ENCODE measurements at regions not wholly inside any gene's neighbourhood (a gene's known extent, or its start where the extent isn't known, plus 50 kb on each side); places are given as distances from the start of the nearest gene placed in this dataset.

DNA sequence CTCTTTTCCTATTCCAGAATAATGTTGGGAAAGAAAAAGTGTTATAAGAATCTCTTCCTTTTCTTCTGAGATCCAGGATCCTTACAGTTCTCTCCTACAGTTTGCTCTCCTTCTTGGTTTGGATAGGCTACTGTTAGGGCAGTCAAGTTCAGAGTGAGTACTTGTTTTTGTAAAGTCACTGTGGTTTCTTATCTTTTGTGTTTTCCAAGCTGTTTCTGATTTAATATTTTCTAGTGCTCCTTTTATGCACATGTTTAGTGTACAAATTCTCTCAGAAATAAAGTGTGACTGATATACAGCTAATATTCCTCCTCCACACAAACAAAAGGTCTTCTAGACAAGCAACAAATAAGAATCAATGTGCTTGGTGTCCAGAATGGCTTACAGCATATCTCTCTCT lies 107.7 kb downstream of the BACH1 start:
- Histone ChIP-seq H3K36me3 (ENCODE audit: control insufficient read depth in 1 of 2, insufficient read depth in 2 of 2, low read length in 2 of 2) (peaks cover 0 to 1% of the 10 kb centered on the region in 2 experiments), H4K8ac (ENCODE audit: low read depth, low read length) (no peak overlapping the region), H3K18ac (ENCODE audit: low read length) (no peak overlapping the region), H2AK5ac (ENCODE audit: low read length) (no peak overlapping the region), H3K4me1 (ENCODE audit: control insufficient read depth in 1 of 2, insufficient read depth in 2 of 2, low read length in 2 of 2) (peaks cover 0 to 6% of the 10 kb centered on the region in 2 experiments), H3K27me3 (ENCODE audit: insufficient read depth, low read length) (no peaks in the 10 kb centered on the region), H3K9me3 (ENCODE audit: insufficient read depth, low read depth, low read length) (peaks cover 5% of the 10 kb centered on the region), H2BK12ac (ENCODE audit: low read length) (no peak overlapping the region), H3K9ac (ENCODE audit: low read length) (no peak overlapping the region), H2AFZ (ENCODE audit: insufficient read depth, low read length, poor library complexity) (no peak overlapping the region), H3K4me3 (ENCODE audit: low read depth, low read length) (no peak overlapping the region), H3K14ac (ENCODE audit: low read length) (no peak overlapping the region), H3K4me2 (ENCODE audit: low read length) (no peak overlapping the region), H3K79me2 (ENCODE audit: control insufficient read depth, insufficient read depth, low read length, poor library complexity) (no peaks in the 10 kb centered on the region), H3K23ac (ENCODE audit: low read length) (no peak overlapping the region), H3K79me1 (ENCODE audit: low read length) (peaks cover 10% of the 10 kb centered on the region), H4K12ac (ENCODE audit: low read depth, low read length) (no peak overlapping the region), H3K27ac (ENCODE audit: low read depth, low read length) (no peak overlapping the region), H2BK120ac (ENCODE audit: insufficient read depth, low read length, poor library complexity) (no peak overlapping the region), H2BK5ac (ENCODE audit: low read depth, low read length, poor library complexity) (no peak overlapping the region), H3K4ac (ENCODE audit: low read depth, low read length) (no peak overlapping the region), H4K91ac (ENCODE audit: low read depth, low read length) (no peak overlapping the region)
- DNase-seq: no peak

DNA sequence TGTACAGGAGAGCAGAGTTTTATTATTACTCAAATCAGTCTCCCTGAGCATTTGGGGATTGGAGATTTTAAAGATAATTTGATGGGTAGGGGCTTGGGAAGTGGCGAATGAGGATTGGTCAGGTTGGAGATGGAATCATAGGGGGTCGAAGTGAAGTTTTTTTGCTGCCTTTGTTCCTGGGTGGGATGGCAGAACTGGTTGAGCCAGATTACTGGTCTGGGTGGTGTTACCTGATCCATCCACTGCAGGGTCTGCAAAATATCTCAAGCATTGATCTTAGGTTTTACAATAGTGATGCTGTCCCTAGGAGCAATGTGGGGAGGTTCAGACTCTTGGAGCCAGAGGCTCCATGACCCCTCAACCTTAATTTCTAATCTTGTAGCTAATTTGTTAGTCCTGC lies 108.8 kb downstream of the BACH1 start:
- Histone ChIP-seq H3K4me2 (ENCODE audit: low read length) (no peak overlapping the region), H3K4ac (ENCODE audit: low read depth, low read length) (no peak overlapping the region), H3K4me1 (ENCODE audit: control insufficient read depth in 1 of 2, insufficient read depth in 2 of 2, low read length in 2 of 2) (peaks cover 0 to 6% of the 10 kb centered on the region in 2 experiments), H3K23ac (ENCODE audit: low read length) (no peak overlapping the region), H2BK12ac (ENCODE audit: low read length) (no peak overlapping the region), H3K4me3 (ENCODE audit: low read depth, low read length) (no peak overlapping the region), H3K79me2 (ENCODE audit: control insufficient read depth, insufficient read depth, low read length, poor library complexity) (no peaks in the 10 kb centered on the region), H3K79me1 (ENCODE audit: low read length) (peaks cover 10% of the 10 kb centered on the region), H3K36me3 (ENCODE audit: control insufficient read depth in 1 of 2, insufficient read depth in 2 of 2, low read length in 2 of 2) (peaks cover 0 to 3% of the 10 kb centered on the region in 2 experiments), H4K12ac (ENCODE audit: low read depth, low read length) (no peak overlapping the region), H4K91ac (ENCODE audit: low read depth, low read length) (no peak overlapping the region), H3K27me3 (ENCODE audit: insufficient read depth, low read length) (no peaks in the 10 kb centered on the region), H2AK5ac (ENCODE audit: low read length) (no peak overlapping the region), H3K27ac (ENCODE audit: low read depth, low read length) (peak overlapping the region; percentile 85), H2BK5ac (ENCODE audit: low read depth, low read length, poor library complexity) (no peak overlapping the region), H2BK120ac (ENCODE audit: insufficient read depth, low read length, poor library complexity) (no peak overlapping the region), H3K9ac (ENCODE audit: low read length) (no peak overlapping the region), H3K18ac (ENCODE audit: low read length) (no peak overlapping the region), H4K8ac (ENCODE audit: low read depth, low read length) (no peak overlapping the region), H2AFZ (ENCODE audit: insufficient read depth, low read length, poor library complexity) (no peak overlapping the region), H3K9me3 (ENCODE audit: insufficient read depth, low read depth, low read length) (peaks cover 5% of the 10 kb centered on the region), H3K14ac (ENCODE audit: low read length) (no peak overlapping the region)
- WGBS (ENCODE audit: extremely low coverage, insufficient coverage, insufficient read length): 100% methylated on average over 1 of the region's 2 CpGs
- DNase-seq: no peak

DNA sequence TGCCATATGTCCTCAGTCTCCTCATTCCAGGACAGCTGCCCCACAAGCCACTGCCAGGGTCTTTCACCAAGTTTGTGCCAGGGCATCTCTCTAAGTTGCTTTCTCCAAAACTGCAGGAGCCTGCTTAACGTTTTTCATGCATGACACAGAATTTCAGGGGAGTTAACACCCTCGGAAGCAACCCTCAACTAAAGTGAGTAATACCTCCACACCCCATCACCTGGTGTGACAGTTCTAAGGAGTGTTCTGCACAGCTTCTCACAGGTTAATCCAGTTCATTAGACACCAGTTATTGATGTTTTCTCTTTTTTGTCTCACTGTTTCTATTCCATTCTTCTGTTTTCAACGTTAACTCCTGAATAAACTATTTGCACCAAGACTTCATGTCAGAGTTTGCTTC lies 115.0 kb downstream of the BACH1 start:
- no peak overlapping the region for H3K18ac ChIP-seq (ENCODE audit: low read length)
- H3K36me3 ChIP-seq (ENCODE audit: control insufficient read depth in 1 of 2, insufficient read depth in 2 of 2, low read length in 2 of 2): peaks cover 0 to 2% of the 10 kb centered on the region in 2 experiments
- no peak overlapping the region for H3K9ac ChIP-seq (ENCODE audit: low read length)
- no peak overlapping the region for H4K12ac ChIP-seq (ENCODE audit: low read depth, low read length)
- no peaks in the 10 kb centered on the region for H3K27me3 ChIP-seq (ENCODE audit: insufficient read depth, low read length)
- DNase-seq: no peak
- H2AFZ ChIP-seq (ENCODE audit: insufficient read depth, low read length, poor library complexity): no peak overlapping the region
- H2AK5ac ChIP-seq (ENCODE audit: low read length): no peak overlapping the region
- no peak overlapping the region for H4K8ac ChIP-seq (ENCODE audit: low read depth, low read length)
- H4K91ac ChIP-seq (ENCODE audit: low read depth, low read length): no peak overlapping the region
- no peak overlapping the region for H2BK5ac ChIP-seq (ENCODE audit: low read depth, low read length, poor library complexity)
- no peak overlapping the region for H3K27ac ChIP-seq (ENCODE audit: low read depth, low read length)
- no peak overlapping the region for H3K23ac ChIP-seq (ENCODE audit: low read length)
- H3K4me2 ChIP-seq (ENCODE audit: low read length): no peak overlapping the region
- H2BK12ac ChIP-seq (ENCODE audit: low read length): no peak overlapping the region
- no peak overlapping the region for H3K4me3 ChIP-seq (ENCODE audit: low read depth, low read length)
- H2BK120ac ChIP-seq (ENCODE audit: insufficient read depth, low read length, poor library complexity): no peak overlapping the region
- H3K14ac ChIP-seq (ENCODE audit: low read length): no peak overlapping the region
- H3K79me2 ChIP-seq (ENCODE audit: control insufficient read depth, insufficient read depth, low read length, poor library complexity): no peaks in the 10 kb centered on the region
- H3K4ac ChIP-seq (ENCODE audit: low read depth, low read length): no peak overlapping the region
- H3K79me1 ChIP-seq (ENCODE audit: low read length): no peaks in the 10 kb centered on the region
- no peaks in the 10 kb centered on the region for H3K9me3 ChIP-seq (ENCODE audit: insufficient read depth, low read depth, low read length)
- no peaks in the 10 kb centered on the region for H3K4me1 ChIP-seq (ENCODE audit: control insufficient read depth in 1 of 2, insufficient read depth in 2 of 2, low read length in 2 of 2)
- WGBS (ENCODE audit: extremely low coverage, insufficient coverage, insufficient read length): no CpG with 5 or more reads among the region's 3 CpGs

DNA sequence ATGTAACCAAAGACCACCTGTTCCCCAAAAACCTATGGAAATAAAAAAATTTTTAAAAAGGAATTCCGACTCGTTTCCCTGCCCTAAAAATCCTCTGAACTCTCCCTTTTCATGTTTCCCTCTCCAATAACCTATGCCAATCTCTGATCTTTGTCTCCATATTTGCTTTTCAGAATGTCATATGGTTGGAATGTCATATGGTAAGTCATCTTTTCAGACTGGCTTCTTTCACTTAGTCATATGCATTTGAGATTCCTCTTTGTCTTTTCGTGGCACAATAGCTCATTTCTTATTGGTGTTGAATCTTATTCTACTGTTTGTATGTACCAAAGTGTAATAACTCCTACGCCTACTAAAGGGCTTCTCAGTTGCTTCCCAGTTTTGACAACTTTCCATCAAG lies 117.5 kb downstream of the BACH1 start:
- Histone ChIP-seq H3K4me2 (ENCODE audit: low read length) (no peak overlapping the region), H3K79me2 (ENCODE audit: control insufficient read depth, insufficient read depth, low read length, poor library complexity) (no peaks in the 10 kb centered on the region), H2AK5ac (ENCODE audit: low read length) (no peak overlapping the region), H3K9me3 (ENCODE audit: insufficient read depth, low read depth, low read length) (no peaks in the 10 kb centered on the region), H3K4me3 (ENCODE audit: low read depth, low read length) (no peak overlapping the region), H3K36me3 (ENCODE audit: control insufficient read depth in 1 of 2, insufficient read depth in 2 of 2, low read length in 2 of 2) (peaks cover 0 to 2% of the 10 kb centered on the region in 2 experiments), H2BK5ac (ENCODE audit: low read depth, low read length, poor library complexity) (no peak overlapping the region), H3K14ac (ENCODE audit: low read length) (no peak overlapping the region), H3K79me1 (ENCODE audit: low read length) (no peaks in the 10 kb centered on the region), H3K27ac (ENCODE audit: low read depth, low read length) (no peak overlapping the region), H3K23ac (ENCODE audit: low read length) (no peak overlapping the region), H2BK12ac (ENCODE audit: low read length) (no peak overlapping the region), H4K8ac (ENCODE audit: low read depth, low read length) (no peak overlapping the region), H4K91ac (ENCODE audit: low read depth, low read length) (no peak overlapping the region), H3K27me3 (ENCODE audit: insufficient read depth, low read length) (no peaks in the 10 kb centered on the region), H3K18ac (ENCODE audit: low read length) (no peak overlapping the region), H4K12ac (ENCODE audit: low read depth, low read length) (no peak overlapping the region), H3K4ac (ENCODE audit: low read depth, low read length) (no peak overlapping the region), H2BK120ac (ENCODE audit: insufficient read depth, low read length, poor library complexity) (no peak overlapping the region), H2AFZ (ENCODE audit: insufficient read depth, low read length, poor library complexity) (no peak overlapping the region), H3K4me1 (ENCODE audit: control insufficient read depth in 1 of 2, insufficient read depth in 2 of 2, low read length in 2 of 2) (no peaks in the 10 kb centered on the region), H3K9ac (ENCODE audit: low read length) (no peak overlapping the region)
- DNase-seq: peak in 1 of 2 donors; percentile 64
- WGBS (ENCODE audit: extremely low coverage, insufficient coverage, insufficient read length): no CpG with 5 or more reads among the region's 4 CpGs
